ENCODE measurements at regions not wholly inside any gene's neighbourhood (a gene's known extent, or its start where the extent isn't known, plus 50 kb on each side); places are given as distances from the start of the nearest gene placed in this dataset.

DNA sequence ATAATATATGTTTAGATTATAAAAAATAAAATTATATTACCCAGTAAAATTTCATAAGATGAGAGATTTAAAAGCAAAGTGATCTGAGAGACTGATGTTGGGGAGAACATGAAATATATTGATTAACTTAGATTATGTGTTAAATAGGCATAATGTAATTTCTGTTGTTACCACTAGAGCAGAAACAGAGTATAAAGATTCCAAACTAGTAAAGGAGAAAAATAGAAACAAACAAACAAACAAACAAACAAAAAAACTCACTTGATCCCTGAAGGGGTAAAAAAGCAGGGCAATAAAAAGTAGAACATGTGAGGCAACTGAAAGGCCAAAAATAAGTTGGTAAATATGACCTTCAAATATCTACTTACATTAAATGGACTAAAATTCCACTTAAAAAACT lies 640.4 kb upstream of the RGS18 start:
- TF ChIP-seq, protein P1, sequence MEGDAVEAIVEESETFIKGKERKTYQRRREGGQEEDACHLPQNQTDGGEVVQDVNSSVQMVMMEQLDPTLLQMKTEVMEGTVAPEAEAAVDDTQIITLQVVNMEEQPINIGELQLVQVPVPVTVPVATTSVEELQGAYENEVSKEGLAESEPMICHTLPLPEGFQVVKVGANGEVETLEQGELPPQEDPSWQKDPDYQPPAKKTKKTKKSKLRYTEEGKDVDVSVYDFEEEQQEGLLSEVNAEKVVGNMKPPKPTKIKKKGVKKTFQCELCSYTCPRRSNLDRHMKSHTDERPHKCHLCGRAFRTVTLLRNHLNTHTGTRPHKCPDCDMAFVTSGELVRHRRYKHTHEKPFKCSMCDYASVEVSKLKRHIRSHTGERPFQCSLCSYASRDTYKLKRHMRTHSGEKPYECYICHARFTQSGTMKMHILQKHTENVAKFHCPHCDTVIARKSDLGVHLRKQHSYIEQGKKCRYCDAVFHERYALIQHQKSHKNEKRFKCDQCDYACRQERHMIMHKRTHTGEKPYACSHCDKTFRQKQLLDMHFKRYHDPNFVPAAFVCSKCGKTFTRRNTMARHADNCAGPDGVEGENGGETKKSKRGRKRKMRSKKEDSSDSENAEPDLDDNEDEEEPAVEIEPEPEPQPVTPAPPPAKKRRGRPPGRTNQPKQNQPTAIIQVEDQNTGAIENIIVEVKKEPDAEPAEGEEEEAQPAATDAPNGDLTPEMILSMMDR (IDR thresholded peaks at IDR 0.05; ENCODE audit: low read depth, low read length) = no peak
- TF ChIP-seq EZH2phosphoT487 (IDR thresholded peaks at IDR 0.05; ENCODE audit: low read depth) = no peak
